GM23338 (cell line): ENCODE measurements at regions not wholly inside any gene's neighbourhood (a gene's known extent, or its start where the extent isn't known, plus 50 kb on each side); places are given as distances from the start of the nearest gene placed in this dataset.
A peak's percentile ranks its signal among the peaks of the same experiment; 100 is the strongest.

ENCODE experiments used
- ATAC-seq: fragments of 200-7000 bp; cut with Tn5 transposase; 3 replicates; pipeline ENCODE4 v1.9.1; 2020
- DNase-seq: peaks from one replicate; pipeline ENCODE4 v3.0.0-alpha.2; 2015; ENCODE audit warnings: low spot score
- H2AFZ ChIP-seq: fragments of 200-600 bp; sonication (generic); 2 replicates; pipeline ENCODE4 v1.8.0; 2016; ENCODE audit warnings: antibody characterized with exemption, mild to moderate bottlenecking, moderate library complexity
- H3F3A ChIP-seq: fragments of 200-600 bp; sonication (generic); replicated peaks from 2 replicates; pipeline ENCODE4 v1.8.0; 2017; ENCODE audit warnings: antibody characterized with exemption, mixed run types, low read depth
- H3K27ac ChIP-seq: fragments of 200-600 bp; sonication (generic); 2 replicates; pipeline ENCODE4 v1.6.1; 2016; ENCODE audit warnings: low read depth
- H3K27me3 ChIP-seq: fragments of 200-600 bp; sonication (generic); 2 replicates; pipeline ENCODE4 v1.8.0; 2016; ENCODE audit warnings: mild to moderate bottlenecking, mixed run types, moderate library complexity; ENCODE audit not compliant: insufficient read depth
- H3K36me3 ChIP-seq: fragments of 200-600 bp; sonication (generic); 2 replicates; pipeline ENCODE4 v1.8.0; 2016; ENCODE audit warnings: mild to moderate bottlenecking; ENCODE audit not compliant: insufficient read depth
- H3K4me1 ChIP-seq: fragments of 200-600 bp; sonication (generic); 2 replicates; pipeline ENCODE4 v1.8.0; 2016; ENCODE audit warnings: mild to moderate bottlenecking, moderate library complexity; ENCODE audit not compliant: insufficient read depth
- H3K4me2 ChIP-seq: fragments of 200-600 bp; sonication (generic); 2 replicates; pipeline ENCODE4 v1.7.1; 2017; ENCODE audit warnings: mixed run types
- H3K4me3 ChIP-seq: fragments of 200-600 bp; sonication (generic); 2 replicates; pipeline ENCODE4 v1.6.1; 2016; ENCODE audit warnings: mixed run types
- H3K79me2 ChIP-seq: fragments of 200-600 bp; sonication (generic); replicated peaks from 2 replicates; pipeline ENCODE4 v1.8.0; 2017; ENCODE audit warnings: mild to moderate bottlenecking; ENCODE audit not compliant: insufficient read depth
- H3K9me2 ChIP-seq: fragments of 200-600 bp; sonication (generic); 2 replicates; pipeline ENCODE4 v1.8.0; 2017; ENCODE audit not compliant: insufficient read depth
- H4K20me1 ChIP-seq: fragments of 200-600 bp; sonication (generic); replicated peaks from 2 replicates; pipeline ENCODE4 v1.8.0; 2017; ENCODE audit warnings: mild to moderate bottlenecking; ENCODE audit not compliant: insufficient read depth
- H3K27ac Mint-ChIP-seq: 2 replicates; pipeline ENCODE4 v1.8.0; 2020; ENCODE audit warnings: inconsistent platforms, mild to moderate bottlenecking, moderate library complexity, mixed read lengths
- H3K27me3 Mint-ChIP-seq: 3 replicates; pipeline ENCODE4 v1.8.0; 2022; ENCODE audit warnings: low read depth, mild to moderate bottlenecking, moderate library complexity, mixed read lengths, inconsistent platforms; ENCODE audit not compliant: insufficient read depth, poor library complexity
- H3K36me3 Mint-ChIP-seq: 3 replicates; pipeline ENCODE4 v1.8.0; 2021; ENCODE audit warnings: low read depth, mild to moderate bottlenecking, inconsistent platforms, moderate library complexity, mixed read lengths
- H3K4me1 Mint-ChIP-seq: 3 replicates; pipeline ENCODE4 v1.8.0; 2020; ENCODE audit warnings: mild to moderate bottlenecking, inconsistent platforms, mixed read lengths
- H3K4me3 Mint-ChIP-seq: 3 replicates; pipeline ENCODE4 v1.8.0; 2021; ENCODE audit warnings: moderate library complexity, mild to moderate bottlenecking, inconsistent platforms, mixed read lengths
- H3K9me3 Mint-ChIP-seq: 3 replicates; pipeline ENCODE4 v1.8.0; 2020; ENCODE audit warnings: moderate library complexity, mild to moderate bottlenecking, inconsistent platforms, mixed read lengths
- CREB1 ChIP-seq: fragments of 250-450 bp; sonication (Bioruptor Pico); IDR thresholded peaks from 2 replicates; pipeline ENCODE4 v1.5.0; 2020; ENCODE audit warnings: low read depth, mild to moderate bottlenecking, moderate library complexity
- EZH2 ChIP-seq: fragments of 200-600 bp; sonication (generic); IDR thresholded peaks from one replicate; pipeline ENCODE4 v1.8.0; 2017; ENCODE audit warnings: antibody characterized with exemption, mild to moderate bottlenecking, low read depth; ENCODE audit not compliant: unreplicated experiment
- STAT1 ChIP-seq: IDR thresholded peaks from one replicate; pipeline ENCODE4 v1.6.1; 2016; ENCODE audit warnings: antibody characterized with exemption; ENCODE audit not compliant: unreplicated experiment
- ZNF114 ChIP-seq: fragments of 250-450 bp; sonication (Bioruptor Pico); IDR thresholded peaks from 2 replicates; pipeline ENCODE4 v1.5.0; 2020; ENCODE audit warnings: mild to moderate bottlenecking, moderate library complexity
- ZNF331 ChIP-seq: fragments of 250-450 bp; sonication (Bioruptor Pico); IDR thresholded peaks from 2 replicates; pipeline ENCODE4 v1.5.0; 2020; ENCODE audit warnings: low read depth, mild to moderate bottlenecking, moderate library complexity
- ZNF462 ChIP-seq: fragments of 250-450 bp; sonication (Bioruptor Pico); IDR thresholded peaks from 2 replicates; pipeline ENCODE4 v1.5.0; 2020; ENCODE audit warnings: mild to moderate bottlenecking, moderate library complexity
- TF ChIP-seq, protein P1 (sequence below): IDR thresholded peaks from one replicate; pipeline ENCODE4 v1.6.1; 2018; ENCODE audit warnings: antibody characterized with exemption; ENCODE audit not compliant: unreplicated experiment
- TF ChIP-seq, protein P2 (sequence below), 2 experiments: fragments of 200-600 bp in 1 of 2; sonication (generic) in 1 of 2; conservative IDR thresholded peaks; 2 replicates each; pipeline versions ENCODE4 v1.5.1 to v1.6.1; 2016 to 2017; ENCODE audit warnings: antibody characterized with exemption in 2 of 2, low read depth in 2 of 2, mild to moderate bottlenecking in 2 of 2, moderate library complexity in 1 of 2

DNA sequence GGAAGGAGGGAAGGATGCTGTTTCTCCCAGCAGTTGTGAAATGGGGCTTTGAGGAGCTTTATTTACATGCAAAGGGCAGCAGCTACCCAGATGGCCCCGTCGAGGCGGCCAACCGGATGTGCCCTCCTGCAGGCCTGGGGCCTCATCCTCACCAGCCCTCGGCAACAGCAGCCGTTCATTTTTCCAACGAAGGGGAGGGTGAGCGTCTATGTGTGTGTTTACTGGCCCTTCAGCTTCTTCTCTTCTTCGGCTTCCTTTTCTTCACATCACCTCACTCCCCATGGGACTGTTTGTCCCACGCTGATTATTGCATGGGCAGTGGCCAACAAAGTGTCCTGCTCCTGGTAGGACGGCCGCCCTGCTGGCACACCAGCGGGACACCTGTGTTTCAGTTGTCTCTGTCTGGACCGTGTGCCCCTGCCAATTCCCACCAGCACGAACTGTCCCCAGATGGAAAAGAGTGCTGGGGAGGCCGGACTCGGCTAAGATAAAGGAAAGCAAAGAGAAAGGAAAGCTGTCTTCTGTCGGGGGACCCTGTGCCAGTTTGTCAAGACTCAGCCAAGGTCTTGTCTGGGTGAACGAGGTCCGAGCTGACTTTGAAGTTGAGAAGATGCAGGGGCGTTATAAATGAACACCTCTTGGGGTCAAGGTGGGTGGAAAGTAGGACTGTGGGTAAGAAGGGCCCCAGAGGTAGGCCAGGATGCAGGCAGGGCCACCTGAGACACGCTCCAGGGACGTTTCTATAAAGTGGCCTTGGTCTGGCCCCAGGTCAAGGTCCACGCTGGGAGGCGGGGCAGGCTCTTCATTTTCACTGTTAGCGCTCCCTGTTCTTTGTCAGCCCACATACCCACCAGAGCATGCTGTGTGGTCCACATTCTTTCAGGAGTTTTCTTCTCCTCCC is 57.0 kb downstream of the FAM50B start (continued):
- TF ChIP-seq ZNF331 (CRISPR knock-in tag) (no peak), EZH2 (no peak), ZNF114 (CRISPR knock-in tag) (no peak)
- TF ChIP-seq, protein P1, sequence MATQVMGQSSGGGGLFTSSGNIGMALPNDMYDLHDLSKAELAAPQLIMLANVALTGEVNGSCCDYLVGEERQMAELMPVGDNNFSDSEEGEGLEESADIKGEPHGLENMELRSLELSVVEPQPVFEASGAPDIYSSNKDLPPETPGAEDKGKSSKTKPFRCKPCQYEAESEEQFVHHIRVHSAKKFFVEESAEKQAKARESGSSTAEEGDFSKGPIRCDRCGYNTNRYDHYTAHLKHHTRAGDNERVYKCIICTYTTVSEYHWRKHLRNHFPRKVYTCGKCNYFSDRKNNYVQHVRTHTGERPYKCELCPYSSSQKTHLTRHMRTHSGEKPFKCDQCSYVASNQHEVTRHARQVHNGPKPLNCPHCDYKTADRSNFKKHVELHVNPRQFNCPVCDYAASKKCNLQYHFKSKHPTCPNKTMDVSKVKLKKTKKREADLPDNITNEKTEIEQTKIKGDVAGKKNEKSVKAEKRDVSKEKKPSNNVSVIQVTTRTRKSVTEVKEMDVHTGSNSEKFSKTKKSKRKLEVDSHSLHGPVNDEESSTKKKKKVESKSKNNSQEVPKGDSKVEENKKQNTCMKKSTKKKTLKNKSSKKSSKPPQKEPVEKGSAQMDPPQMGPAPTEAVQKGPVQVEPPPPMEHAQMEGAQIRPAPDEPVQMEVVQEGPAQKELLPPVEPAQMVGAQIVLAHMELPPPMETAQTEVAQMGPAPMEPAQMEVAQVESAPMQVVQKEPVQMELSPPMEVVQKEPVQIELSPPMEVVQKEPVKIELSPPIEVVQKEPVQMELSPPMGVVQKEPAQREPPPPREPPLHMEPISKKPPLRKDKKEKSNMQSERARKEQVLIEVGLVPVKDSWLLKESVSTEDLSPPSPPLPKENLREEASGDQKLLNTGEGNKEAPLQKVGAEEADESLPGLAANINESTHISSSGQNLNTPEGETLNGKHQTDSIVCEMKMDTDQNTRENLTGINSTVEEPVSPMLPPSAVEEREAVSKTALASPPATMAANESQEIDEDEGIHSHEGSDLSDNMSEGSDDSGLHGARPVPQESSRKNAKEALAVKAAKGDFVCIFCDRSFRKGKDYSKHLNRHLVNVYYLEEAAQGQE: no peak

- Mint-ChIP-seq H3K4me3 (no peak overlapping the region; the same call in 2 of the 3 replicates), H3K27me3 (peaks cover 6% of the 10 kb centered on the region), H3K9me3 (no peaks in the 10 kb centered on the region), H3K36me3 (no peaks in the 10 kb centered on the region), H3K27ac (no peak overlapping the region), H3K4me1 (peaks cover 53% of the 10 kb centered on the region)
- Histone ChIP-seq H3K9me2 (no peaks in the 10 kb centered on the region), H3K36me3 (no peaks in the 10 kb centered on the region), H3K4me1 (peaks cover 42% of the 10 kb centered on the region), H3K79me2 (no peaks in the 10 kb centered on the region), H3K27ac (no peak overlapping the region), H4K20me1 (no peaks in the 10 kb centered on the region), H3K27me3 (no peaks in the 10 kb centered on the region), H3K4me2 (no peak overlapping the region), H3K4me3 (no peak overlapping the region), H2AFZ (peak overlapping the region; percentile 77; the same call in 1 of the 2 replicates), H3F3A (no peaks in the 10 kb centered on the region; the same call in 1 of the 2 replicates)
- DNase-seq (no peak), ATAC-seq (no peak)
- TF ChIP-seq ZNF462 (CRISPR knock-in tag) (no peak), STAT1 (no peak), CREB1 (CRISPR knock-in tag) (no peak)
- TF ChIP-seq, protein P1: no peak
- TF ChIP-seq, protein P2, sequence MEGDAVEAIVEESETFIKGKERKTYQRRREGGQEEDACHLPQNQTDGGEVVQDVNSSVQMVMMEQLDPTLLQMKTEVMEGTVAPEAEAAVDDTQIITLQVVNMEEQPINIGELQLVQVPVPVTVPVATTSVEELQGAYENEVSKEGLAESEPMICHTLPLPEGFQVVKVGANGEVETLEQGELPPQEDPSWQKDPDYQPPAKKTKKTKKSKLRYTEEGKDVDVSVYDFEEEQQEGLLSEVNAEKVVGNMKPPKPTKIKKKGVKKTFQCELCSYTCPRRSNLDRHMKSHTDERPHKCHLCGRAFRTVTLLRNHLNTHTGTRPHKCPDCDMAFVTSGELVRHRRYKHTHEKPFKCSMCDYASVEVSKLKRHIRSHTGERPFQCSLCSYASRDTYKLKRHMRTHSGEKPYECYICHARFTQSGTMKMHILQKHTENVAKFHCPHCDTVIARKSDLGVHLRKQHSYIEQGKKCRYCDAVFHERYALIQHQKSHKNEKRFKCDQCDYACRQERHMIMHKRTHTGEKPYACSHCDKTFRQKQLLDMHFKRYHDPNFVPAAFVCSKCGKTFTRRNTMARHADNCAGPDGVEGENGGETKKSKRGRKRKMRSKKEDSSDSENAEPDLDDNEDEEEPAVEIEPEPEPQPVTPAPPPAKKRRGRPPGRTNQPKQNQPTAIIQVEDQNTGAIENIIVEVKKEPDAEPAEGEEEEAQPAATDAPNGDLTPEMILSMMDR (conservative IDR thresholded peaks at IDR 0.05; ENCODE audit: low read depth in 2 of 2): no peak
These were observed 57.6 kb downstream of the FAM50B start for GRCh38 chr6:3906846-3907151.
